Ovary (tissue), 3 donors: ENCODE measurements at regions not wholly inside any gene's neighbourhood (a gene's known extent, or its start where the extent isn't known, plus 50 kb on each side); places are given as distances from the start of the nearest gene placed in this dataset.

Source experiments
- CTCF ChIP-seq, 3 donors: fragments of 450-650 bp in 2 of 3; fragments of 200-600 bp in 1 of 3; IDR thresholded peaks; one replicate each; pipeline versions ENCODE4 v1.5.1 to v1.8.0; 2016 to 2022; ENCODE audit warnings: antibody characterized with exemption in 3 of 3, mild to moderate bottlenecking in 1 of 3
- EP300 ChIP-seq: sonication (generic); formaldehyde crosslinking; IDR thresholded peaks from one replicate; pipeline ENCODE4 v1.6.1; 2017; ENCODE audit warnings: antibody characterized with exemption
- donor health status: DM: no; HTN: no; CAD: no.

DNA sequence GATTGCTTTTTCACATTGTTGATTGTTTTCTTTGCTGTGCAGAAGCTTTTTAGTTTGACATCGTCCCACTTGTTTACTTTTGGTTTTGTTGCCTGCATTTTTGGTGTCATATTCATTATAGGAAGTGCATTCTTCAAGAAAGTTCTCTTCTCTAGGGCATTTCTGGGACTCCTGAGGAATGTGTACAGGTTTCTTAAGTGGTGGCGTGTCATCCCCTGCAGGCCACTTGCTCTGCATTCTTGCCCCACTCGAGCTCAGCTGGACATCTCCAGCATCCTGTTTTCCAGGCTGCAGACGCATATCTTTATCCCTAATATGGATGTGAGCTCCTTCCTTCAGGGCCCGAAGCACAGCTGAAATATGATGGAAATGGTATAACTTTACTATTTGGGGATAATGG, 255.6 kb upstream of the HABP2 start:
- TF ChIP-seq CTCF (IDR thresholded peaks at IDR 0.05) (no peak), EP300 (no peak)
